DMS79 treated with DMSO at 0.1 percent for 48 hours (cell line): ENCODE measurements at regions not wholly inside any gene's neighbourhood (a gene's known extent, or its start where the extent isn't known, plus 50 kb on each side); places are given as distances from the start of the nearest gene placed in this dataset.

ENCODE experiments used
- DNase-seq: peaks from one replicate; lab custom pipeline; 2025; lab: John Stamatoyannopoulos, UW

DNA sequence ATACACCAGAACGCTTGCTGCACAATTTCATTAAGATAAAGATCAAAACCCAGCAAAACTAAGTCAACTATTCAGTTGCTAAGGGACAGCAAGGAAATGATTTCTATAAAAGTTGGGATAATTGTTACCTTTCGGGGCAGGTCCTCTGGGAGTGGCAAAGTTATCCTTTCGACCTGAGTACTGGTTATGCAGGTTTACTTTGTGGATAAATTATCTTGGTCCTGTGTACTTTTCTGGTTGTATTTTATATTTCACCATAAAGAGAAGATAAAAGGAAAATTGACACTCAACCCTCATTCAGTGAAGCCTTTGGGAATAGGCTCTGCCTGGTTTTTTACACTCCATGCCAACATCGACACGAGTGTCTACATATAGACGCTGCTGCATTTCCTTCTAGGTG is 146.5 kb downstream of the SYK start:
- DNase-seq = no peak

DNA sequence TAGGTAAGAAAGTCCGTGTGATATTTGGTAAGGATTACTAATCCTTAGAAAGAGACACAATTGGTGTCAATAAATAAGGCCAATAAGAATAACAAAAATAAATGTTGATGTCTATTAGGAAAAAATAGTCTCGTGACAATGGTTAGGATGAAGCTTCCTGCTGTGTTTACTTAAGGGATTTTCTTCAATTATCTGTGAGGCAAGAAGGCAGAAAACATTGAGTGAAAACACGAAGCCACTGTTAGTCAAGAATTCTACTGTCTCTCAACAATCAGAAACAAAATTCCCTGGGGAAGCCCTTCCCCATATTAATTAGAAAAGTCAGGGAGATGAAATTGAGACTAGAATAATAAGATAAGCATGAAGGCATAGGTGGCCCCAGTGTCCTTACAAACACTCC is 149.0 kb downstream of the SYK start:
- DNase-seq = peak; percentile 59

DNA sequence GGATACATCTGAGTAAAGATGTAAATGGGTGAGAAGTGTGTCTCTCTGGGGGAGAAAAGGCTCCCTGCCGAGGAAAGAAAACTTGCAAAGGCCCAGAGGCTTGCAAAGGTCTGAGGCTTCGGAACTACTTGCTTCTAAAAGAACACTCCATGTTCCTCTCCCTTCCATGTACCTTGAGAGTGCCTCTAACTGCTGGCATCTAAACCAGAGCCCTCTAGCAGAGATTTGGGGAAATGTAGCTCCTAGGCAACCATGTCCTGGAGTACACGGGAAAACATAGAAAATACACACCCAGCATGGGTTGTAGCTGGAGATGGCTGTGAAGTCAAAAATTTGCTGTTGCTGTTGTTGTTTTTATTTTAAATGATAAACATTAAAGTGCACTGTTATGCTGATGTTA is 151.6 kb downstream of the SYK start:
- no peak for DNase-seq

DNA sequence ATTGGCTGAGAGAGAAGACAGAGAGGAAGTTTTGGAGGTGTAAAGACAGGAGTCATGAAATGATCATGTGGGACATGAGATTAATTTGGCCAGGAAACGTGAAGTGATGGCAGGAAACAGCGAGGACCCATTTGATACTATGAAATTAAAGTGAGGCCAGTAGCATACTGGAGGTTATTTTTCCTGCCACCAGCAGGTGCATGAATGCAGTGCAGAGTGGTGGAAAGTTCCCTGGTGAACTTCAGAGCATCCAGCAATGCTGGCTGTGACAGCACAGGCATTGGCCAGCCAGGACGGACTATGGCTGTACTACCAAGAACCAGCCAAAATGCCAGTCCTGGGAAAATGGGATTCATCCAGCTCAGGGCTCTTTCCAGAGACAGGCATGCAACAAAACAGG is 152.2 kb downstream of the SYK start:
- DNase-seq = no peak

GRCh38 chr9:90956026-90956810 is 154.6 kb downstream of the SYK start:
- no peak for DNase-seq

DNA sequence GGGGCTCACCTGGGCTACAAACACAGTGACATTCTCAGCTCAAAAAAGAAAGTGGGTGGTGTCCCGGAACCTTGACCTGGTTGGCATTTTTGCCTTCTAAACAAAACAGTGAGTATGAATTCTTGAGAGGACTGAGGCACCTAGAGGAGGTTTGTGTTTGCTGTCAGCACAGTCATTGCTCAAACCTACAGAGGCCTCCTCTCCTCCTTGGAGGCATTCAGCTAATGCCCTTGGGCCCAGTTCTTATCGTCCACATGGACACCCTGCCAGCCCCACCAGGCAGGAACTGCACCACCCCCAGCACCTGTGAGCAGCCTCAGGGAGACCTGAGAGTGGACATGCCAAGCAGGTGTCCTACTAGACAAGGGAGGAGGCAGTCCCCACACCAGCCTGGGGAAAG is 156.7 kb downstream of the SYK start:
- no peak for DNase-seq

DNA sequence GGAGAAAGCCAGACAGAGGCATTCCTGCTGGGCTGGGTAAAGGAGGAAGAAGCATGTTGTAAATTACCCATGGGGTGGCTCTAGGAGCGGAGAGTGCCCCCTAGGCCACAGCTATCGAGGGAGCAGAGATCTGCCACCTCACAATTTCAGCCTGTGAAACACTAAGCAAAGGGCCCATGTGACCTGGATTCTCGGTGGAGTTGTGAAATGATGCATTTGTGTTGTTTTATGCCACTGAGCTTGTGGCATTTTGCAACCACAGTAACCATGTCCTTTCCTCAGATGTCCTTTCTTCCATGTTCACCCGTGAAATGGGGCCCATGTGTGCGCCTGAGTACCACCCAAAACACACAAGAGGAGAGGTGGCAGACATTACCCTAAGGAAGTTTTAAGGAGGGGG is 159.3 kb downstream of the SYK start:
- DNase-seq = peak; percentile 39

DNA sequence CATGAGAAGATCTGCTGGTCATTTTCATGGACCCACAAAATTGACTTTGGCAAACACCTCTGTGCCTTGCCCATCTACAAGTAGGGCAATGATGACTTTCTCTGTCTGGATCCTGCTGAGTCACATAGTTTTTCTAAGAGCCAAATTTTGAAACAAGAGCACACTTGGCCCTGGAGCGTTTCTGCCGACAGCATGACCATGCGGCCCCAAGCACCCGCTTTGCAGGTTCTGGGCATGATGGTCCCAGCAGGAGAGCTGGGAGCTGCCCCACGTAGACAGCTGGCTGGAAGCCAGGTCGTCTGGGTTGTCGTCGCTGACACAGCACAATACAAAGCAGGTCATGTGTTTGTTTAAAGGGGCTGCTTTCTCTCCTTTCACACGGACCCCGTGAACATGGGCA is 159.8 kb downstream of the SYK start:
- DNase-seq = peak; percentile 77

DNA sequence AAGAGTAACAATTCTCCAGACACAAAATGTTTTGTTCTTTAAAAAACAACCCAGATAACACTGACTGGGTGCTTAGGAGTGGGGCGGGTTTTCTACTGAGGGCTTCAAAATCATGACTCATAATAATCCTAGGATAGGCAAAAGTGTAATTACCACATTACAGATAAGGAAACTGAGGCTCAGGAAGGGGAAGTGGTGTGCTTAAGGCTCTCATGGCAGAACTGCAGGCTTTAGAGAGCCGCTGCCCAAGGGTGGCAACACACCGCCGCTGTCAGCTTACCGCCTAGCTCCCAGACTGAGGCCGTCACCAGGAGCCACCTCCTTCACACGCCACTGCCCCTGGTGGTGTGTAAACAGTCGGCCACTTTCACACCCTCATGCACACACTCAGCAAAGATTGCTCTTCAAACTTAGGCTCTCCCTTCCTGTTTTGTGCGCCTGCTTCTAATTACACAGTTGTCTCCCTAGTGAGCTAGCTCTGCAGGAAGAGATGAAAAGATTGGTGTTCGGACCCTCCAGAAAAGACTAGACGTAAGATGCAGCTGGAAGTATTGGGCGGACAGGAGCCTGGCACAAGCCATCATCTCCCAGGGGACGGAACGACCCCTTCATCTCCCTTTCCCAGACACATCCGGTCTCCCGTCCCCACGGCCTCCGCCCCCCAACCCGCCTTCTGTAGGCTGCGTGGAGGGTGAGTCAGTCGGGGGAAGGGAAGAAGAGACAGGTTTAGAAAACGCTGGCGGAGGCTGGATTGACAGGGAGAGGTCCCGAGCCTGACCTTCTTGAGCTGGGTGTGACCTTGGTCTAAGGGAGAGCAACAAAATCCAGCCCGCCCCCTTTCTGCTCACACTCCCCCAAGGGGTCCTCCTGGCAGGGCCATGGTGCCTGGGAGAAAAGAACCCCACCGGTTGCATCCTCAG is 162.7 kb downstream of the SYK start:
- peak; percentile 65 for DNase-seq

DNA sequence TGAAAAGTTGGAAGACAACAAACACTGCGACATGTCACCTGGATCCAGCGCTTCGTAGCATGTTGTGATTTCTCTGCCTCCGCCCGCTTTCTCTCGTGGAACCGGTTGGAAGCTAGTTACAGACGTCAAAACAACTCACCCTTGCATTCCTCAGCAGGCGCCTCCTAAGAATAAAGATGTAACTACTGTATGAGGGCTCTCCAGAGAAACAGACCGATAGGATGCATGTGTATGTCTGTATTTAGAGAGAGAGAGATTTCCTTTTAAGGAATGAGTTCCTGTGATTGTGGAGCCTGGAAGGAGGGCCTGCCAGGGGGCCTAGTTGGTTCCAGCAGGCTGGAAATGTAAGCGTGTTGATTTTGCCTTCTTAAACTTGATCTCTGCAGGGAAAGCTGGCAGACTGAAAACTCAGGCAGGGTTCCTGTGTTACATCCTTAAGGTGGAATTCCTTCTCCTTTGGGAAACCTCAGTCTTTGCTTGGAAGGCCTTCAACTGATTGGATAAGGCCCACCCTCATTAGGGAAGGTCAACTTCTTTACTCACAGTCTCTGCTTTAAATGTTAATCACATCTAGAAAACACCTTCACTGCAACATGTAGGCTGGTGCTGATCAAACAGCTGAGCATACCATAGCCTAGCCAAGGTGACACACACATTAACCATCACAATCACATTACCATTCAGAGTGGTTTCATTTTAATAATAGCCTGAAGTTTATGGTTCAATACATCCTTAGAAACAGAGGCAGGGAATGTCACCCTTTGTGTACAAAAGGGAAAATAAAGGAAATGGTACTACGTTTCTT is 163.8 kb downstream of the SYK start:
- peak; percentile 19 for DNase-seq

DNA sequence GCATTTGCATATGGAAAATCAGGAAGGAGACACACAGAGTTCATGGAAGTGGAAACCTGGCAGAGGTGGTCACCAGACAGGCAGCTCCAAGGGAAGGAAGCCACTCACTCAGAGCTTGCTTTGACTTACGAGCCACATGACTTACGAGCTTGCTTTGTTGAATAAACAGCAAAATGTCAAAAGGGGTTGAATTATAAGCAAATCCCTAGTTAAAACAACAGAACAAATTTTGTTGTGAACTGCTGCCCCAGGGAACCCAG is 164.3 kb downstream of the SYK start:
- DNase-seq = no peak

DNA sequence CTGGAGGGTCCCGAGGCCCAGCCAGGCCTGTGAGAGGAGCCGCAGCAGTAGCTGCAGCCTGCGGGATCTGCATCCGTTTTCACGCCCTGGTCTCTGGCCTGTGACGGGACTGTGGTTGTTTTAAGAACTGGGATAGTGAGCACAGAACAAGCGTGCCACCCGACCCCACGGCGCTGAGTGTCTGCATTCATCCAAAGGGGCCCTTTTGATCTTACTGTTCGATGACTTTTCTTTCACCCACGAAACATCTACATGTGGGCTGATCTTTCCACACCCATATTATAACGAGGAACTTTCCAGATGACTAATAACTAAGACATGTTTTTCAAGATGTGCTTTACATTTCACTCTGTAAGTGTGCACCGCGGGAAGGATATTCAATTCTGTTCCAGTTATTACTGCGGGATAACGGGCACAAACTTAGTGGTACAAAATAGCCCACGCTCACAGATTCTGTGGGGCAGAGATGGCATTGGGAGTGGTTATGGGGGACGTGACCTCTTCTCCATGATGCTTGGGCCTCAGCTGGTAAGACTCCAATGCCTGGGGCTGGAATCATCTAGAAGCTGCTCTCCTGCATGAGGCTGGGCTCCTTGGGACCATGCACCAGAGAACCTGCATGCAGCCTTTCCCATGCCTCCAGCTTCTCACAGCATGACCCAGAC is 165.0 kb downstream of the SYK start:
- no peak for DNase-seq

- no peak for DNase-seq
These were observed 165.5 kb downstream of the SYK start for GRCh38 chr9:90967145-90967538.

GRCh38 chr9:90969021-90969675 is 167.5 kb downstream of the SYK start:
- DNase-seq = peak; percentile 57

- DNase-seq = peak; percentile 41
These were observed 169.0 kb downstream of the SYK start for GRCh38 chr9:90970608-90971007.

GRCh38 chr9:90972057-90972456 is 170.4 kb downstream of the SYK start:
- DNase-seq = no peak

- no peak for DNase-seq
These were observed 172.4 kb downstream of the SYK start for GRCh38 chr9:90974016-90974415.

GRCh38 chr9:90974643-90975245 is 173.1 kb downstream of the SYK start:
- DNase-seq = no peak

- no peak for DNase-seq
These were observed 174.3 kb downstream of the SYK start for GRCh38 chr9:90975781-90976538.

- no peak for DNase-seq
These were observed 177.5 kb downstream of the SYK start for GRCh38 chr9:90979138-90979551.
